Astrocyte of the spinal cord (primary cell): ENCODE measurements at regions not wholly inside any gene's neighbourhood (a gene's known extent, or its start where the extent isn't known, plus 50 kb on each side); places are given as distances from the start of the nearest gene placed in this dataset.

Experiments
- DNase-seq: peaks from one replicate; pipeline ENCODE4 v3.0.0; 2011; ENCODE audit warnings: low read depth, low spot score
- H3K4me3 ChIP-seq: 2 replicates; pipeline ENCODE4 v1.5.1; 2011; ENCODE audit warnings: low read depth, mild to moderate bottlenecking, low read length, moderate library complexity
- CTCF ChIP-seq: IDR thresholded peaks from 2 replicates; pipeline ENCODE4 v1.5.1; 2012; ENCODE audit warnings: low read depth, mild to moderate bottlenecking, low read length, inconsistent platforms
- in situ Hi-C: cut with HindIII; loops from 2 replicates; pipeline ENCODE4 v1.10.0; 2017; ENCODE audit warnings: low sequenced_read_pairs

- no peak for TF ChIP-seq CTCF
- in situ Hi-C loops: no loop called here
- no peak overlapping the region for H3K4me3 ChIP-seq
- DNase-seq: no peak
These were observed 863.1 kb downstream of the RNF144A start for GRCh38 chr2:7780321-7780720.

- DNase-seq: no peak
- H3K4me3 ChIP-seq: no peak overlapping the region
- in situ Hi-C loops: no loop called here
- no peak for TF ChIP-seq CTCF
These were observed 868.5 kb downstream of the RNF144A start for GRCh38 chr2:7785700-7786099.

GRCh38 chr2:7788736-7789135 is 871.5 kb downstream of the RNF144A start:
- no peak for DNase-seq
- TF ChIP-seq CTCF: no peak
- no peak overlapping the region for H3K4me3 ChIP-seq
- in situ Hi-C loops: no loop called here

GRCh38 chr2:7792031-7792651 is 874.9 kb downstream of the RNF144A start:
- no peak for TF ChIP-seq CTCF
- no peak overlapping the region for H3K4me3 ChIP-seq
- peak; percentile 44 for DNase-seq
- in situ Hi-C loops: no loop called here

DNA sequence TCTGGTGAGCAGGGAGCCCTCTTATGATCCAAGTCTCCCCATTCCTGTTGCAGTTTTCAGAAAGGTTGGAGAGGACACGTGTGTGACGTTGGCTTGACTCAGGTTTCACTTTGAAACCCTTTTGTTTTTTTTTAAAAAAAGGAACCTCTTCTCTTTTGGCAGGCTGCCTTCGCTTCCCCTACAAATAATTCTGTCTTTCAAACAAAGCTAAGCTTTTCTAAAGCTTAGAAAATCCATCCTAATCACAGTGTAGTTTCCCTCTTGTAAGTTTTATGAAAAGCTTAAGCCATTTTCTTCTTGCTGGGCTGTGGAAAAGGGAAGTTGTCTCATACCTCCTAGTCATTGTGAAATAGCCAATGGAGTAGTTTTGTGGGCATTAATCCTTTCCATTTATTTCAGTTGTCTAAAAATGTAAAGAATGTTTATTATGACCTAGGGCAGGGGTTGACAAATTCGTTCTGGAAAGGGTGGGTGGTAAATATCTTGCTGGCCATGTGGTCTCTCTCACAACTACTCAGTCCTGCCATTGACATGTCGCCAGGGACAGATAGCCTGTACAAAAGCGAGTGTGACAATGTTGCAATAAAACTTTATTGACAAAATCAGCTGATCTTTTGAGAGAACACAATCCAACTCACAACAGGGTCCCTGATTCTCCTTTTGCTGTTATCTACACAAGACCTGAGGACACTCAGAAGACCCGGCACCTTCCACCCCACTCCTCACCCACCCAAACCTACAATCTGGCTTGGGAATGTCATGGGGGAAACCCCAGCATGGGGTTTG is 878.8 kb downstream of the RNF144A start:
- peak; percentile 41 for DNase-seq
- in situ Hi-C loops: no loop called here
- TF ChIP-seq CTCF: no peak
- no peak overlapping the region for H3K4me3 ChIP-seq

DNA sequence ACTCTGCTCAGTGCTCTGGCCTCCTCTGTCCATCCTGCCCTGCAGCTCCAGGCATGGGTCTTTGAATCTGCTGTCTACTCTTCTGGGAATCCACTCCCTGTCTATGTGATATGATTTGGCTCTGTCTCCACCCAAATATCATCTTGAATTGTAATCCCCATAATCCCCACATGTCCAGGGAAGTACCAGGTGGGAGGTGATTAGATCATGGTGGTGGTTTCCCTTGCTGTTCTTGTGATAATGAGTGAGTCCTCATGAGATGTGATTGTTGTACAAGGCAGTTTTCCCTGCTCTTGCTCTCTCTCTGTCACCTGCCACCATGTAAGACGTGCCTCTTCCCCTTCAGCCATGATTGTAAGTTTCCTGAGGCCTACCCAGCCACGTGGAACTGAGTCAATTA is 881.8 kb upstream of the ID2 start:
- H3K4me3 ChIP-seq: no peak overlapping the region
- no peak for TF ChIP-seq CTCF
- no peak for DNase-seq
- in situ Hi-C loops: no loop called here
